ENCODE measurements at regions not wholly inside any gene's neighbourhood (a gene's known extent, or its start where the extent isn't known, plus 50 kb on each side); places are given as distances from the start of the nearest gene placed in this dataset.

DNA sequence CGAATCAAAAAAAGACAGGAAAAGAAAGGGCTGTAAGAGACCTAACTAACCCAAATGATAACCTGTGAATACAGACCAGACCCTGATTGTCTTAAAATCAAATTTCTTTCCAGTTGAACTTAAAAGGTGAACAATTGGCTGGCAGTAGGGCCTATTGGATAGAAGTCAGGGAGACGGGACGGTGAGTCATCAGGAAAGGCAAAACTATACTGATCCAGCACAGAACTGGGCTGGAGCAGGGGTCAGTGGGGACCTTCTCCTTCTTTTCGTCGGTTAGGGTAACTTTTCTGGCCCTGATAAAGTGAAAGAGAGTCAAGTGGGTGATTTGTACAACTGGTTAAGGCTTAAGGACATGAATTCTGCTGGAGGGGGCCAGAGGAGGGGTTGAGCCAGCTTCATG is 84.9 kb upstream of the OTX2 start:
- TF ChIP-seq CTCF (IDR thresholded peaks at IDR 0.05) (no peak), NFATC4 (CRISPR knock-in tag; IDR thresholded peaks at IDR 0.05) (no peak), MAX (CRISPR knock-in tag; IDR thresholded peaks at IDR 0.05) (no peak), NR3C1 (CRISPR knock-in tag; conservative IDR thresholded peaks at IDR 0.05; ENCODE audit: low read depth) (no peak), NFYB (CRISPR knock-in tag; conservative IDR thresholded peaks at IDR 0.05; ENCODE audit: low read depth) (no peak), E2F4 (CRISPR knock-in tag; IDR thresholded peaks at IDR 0.05; ENCODE audit: borderline replicate concordance, low read depth) (no peak), FOXK1 (CRISPR knock-in tag; IDR thresholded peaks at IDR 0.05) (no peak), SMAD3 (CRISPR knock-in tag; IDR thresholded peaks at IDR 0.05; ENCODE audit: borderline replicate concordance) (no peak), CREM (CRISPR knock-in tag; IDR thresholded peaks at IDR 0.05) (no peak), ATF3 (CRISPR knock-in tag; conservative IDR thresholded peaks at IDR 0.05) (no peak), NR2C2 (CRISPR knock-in tag; IDR thresholded peaks at IDR 0.05) (no peak), ARID4B (CRISPR knock-in tag; IDR thresholded peaks at IDR 0.05; ENCODE audit: borderline replicate concordance) (no peak)
- TF ChIP-seq, protein P1, sequence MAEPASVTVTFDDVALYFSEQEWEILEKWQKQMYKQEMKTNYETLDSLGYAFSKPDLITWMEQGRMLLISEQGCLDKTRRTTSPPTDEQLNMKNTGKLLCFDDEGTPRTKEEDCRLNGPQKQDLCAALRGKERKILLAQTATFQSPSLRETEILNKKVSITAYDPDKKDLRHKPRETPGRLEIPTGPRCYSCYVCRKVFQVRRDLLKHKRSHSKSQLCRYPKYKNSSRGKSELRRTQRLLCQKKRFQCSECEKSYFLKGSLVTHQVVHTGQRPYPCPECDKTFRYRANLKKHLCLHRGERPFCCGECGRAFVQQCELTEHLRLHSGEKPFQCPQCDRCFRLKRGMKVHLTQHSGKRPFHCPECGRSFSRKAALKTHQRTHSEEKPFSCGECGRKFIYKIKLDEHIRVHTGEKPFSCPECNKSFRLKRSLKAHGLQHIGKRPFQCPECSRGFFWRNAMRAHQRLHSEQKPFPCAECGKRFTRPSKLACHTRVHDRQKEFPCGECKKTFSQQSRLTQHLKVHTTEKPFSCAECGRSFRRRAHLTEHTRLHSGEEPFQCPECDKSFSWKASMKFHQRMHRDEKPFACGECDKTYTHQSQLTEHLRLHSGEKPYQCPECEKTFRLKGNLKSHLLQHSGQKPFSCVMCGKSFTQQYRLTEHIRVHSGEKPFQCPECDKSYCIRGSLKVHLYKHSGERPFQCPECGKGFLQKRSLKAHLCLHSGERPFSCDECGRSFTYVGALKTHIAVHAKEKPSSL (CRISPR knock-in tag; conservative IDR thresholded peaks at IDR 0.05), result no peak

Measured in WTC11 (cell line).